Parathyroid adenoma (tissue), 2 donors: ENCODE measurements at regions not wholly inside any gene's neighbourhood (a gene's known extent, or its start where the extent isn't known, plus 50 kb on each side); places are given as distances from the start of the nearest gene placed in this dataset.

Source experiments
- H2AFZ ChIP-seq: fragments of 300-600 bp; sonication (generic); one replicate; pipeline ENCODE4 v1.7.0; 2017; ENCODE audit warnings: antibody characterized with exemption, mild to moderate bottlenecking
- H3K27ac ChIP-seq: fragments of 300-600 bp; sonication (generic); one replicate; pipeline ENCODE4 v1.7.0; 2017
- H3K27me3 ChIP-seq: fragments of 300-600 bp; sonication (generic); one replicate; pipeline ENCODE4 v1.7.0; 2017; ENCODE audit warnings: low read length; ENCODE audit not compliant: control insufficient read depth, insufficient read depth
- H3K36me3 ChIP-seq: fragments of 300-600 bp; sonication (generic); one replicate; pipeline ENCODE4 v1.7.0; 2017; ENCODE audit warnings: low read length; ENCODE audit not compliant: control insufficient read depth, insufficient read depth
- H3K4me1 ChIP-seq: fragments of 300-600 bp; sonication (generic); one replicate; pipeline ENCODE4 v1.7.0; 2017; ENCODE audit warnings: control low read depth
- H3K4me2 ChIP-seq: fragments of 300-600 bp; sonication (generic); one replicate; pipeline ENCODE4 v1.7.0; 2017; ENCODE audit warnings: low read length
- H3K4me3 ChIP-seq: fragments of 300-600 bp; sonication (generic); one replicate; pipeline ENCODE4 v1.7.0; 2017; ENCODE audit warnings: low read depth, low read length
- H3K79me2 ChIP-seq: fragments of 300-600 bp; sonication (generic); one replicate; pipeline ENCODE4 v1.7.0; 2017; ENCODE audit warnings: control low read depth
- H3K9ac ChIP-seq: fragments of 300-600 bp; sonication (generic); one replicate; pipeline ENCODE4 v1.7.0; 2017; ENCODE audit warnings: mild to moderate bottlenecking
- H3K9me3 ChIP-seq: fragments of 300-600 bp; sonication (generic); one replicate; pipeline ENCODE4 v1.7.0; 2017; ENCODE audit warnings: low read length; ENCODE audit not compliant: control insufficient read depth
- TF ChIP-seq, protein P1 (sequence below): fragments of 300-600 bp; sonication (generic); IDR thresholded peaks from one replicate; pipeline ENCODE4 v1.7.0; 2017; ENCODE audit warnings: antibody characterized with exemption, mild to moderate bottlenecking
- donor health status: primary hyperparathyroidism.

DNA sequence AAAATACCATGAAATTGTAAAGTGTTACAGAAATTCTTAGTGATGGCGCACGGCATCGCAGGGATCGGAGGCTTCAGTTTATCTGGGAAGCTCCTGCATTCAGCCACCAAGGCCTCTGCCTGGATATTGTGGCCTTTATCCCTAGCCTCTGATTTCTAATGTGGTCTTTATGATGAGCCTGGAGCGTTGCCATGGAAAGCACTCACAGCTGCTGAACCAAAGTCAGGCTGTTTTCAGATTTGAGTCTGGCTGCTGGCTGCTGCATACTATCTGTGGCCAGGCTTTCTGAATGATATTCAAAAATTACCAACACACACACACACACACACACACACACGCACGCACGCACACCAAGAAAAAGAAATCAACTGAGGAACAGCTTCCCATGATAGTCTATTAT lies 101.1 kb upstream of the ZNF366 start:
- H3K27ac ChIP-seq: no peak overlapping the region
- H3K4me1 ChIP-seq: peaks cover 3% of the 10 kb centered on the region
- no peaks in the 10 kb centered on the region for H3K9me3 ChIP-seq
- H2AFZ ChIP-seq: no peak overlapping the region
- no peaks in the 10 kb centered on the region for H3K27me3 ChIP-seq
- no peaks in the 10 kb centered on the region for H3K79me2 ChIP-seq
- no peak overlapping the region for H3K4me3 ChIP-seq
- H3K36me3 ChIP-seq: no peaks in the 10 kb centered on the region
- TF ChIP-seq, protein P1, sequence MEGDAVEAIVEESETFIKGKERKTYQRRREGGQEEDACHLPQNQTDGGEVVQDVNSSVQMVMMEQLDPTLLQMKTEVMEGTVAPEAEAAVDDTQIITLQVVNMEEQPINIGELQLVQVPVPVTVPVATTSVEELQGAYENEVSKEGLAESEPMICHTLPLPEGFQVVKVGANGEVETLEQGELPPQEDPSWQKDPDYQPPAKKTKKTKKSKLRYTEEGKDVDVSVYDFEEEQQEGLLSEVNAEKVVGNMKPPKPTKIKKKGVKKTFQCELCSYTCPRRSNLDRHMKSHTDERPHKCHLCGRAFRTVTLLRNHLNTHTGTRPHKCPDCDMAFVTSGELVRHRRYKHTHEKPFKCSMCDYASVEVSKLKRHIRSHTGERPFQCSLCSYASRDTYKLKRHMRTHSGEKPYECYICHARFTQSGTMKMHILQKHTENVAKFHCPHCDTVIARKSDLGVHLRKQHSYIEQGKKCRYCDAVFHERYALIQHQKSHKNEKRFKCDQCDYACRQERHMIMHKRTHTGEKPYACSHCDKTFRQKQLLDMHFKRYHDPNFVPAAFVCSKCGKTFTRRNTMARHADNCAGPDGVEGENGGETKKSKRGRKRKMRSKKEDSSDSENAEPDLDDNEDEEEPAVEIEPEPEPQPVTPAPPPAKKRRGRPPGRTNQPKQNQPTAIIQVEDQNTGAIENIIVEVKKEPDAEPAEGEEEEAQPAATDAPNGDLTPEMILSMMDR: no peak
- no peak overlapping the region for H3K9ac ChIP-seq
- no peak overlapping the region for H3K4me2 ChIP-seq

DNA sequence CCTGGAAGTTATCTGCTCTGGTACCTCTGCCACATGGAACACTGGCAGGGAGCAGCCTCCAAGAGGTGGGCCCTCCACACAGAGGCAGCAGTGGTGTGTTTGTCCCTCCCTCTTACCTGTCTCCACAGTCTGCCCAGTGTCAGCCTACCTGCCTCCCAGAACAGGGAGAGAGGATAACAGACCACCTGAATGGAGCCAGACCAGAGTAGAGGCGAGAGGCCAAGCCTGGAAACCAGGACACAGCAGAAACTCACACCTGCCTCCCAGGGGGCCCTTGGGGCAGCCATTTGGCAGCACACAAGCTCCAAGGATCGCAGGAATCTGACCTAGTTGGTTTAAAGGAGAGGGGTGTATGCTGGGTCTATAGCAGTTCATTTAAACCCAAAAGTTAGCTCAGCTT lies 100.2 kb upstream of the ZNF366 start:
- no peaks in the 10 kb centered on the region for H3K36me3 ChIP-seq
- H3K9me3 ChIP-seq: no peaks in the 10 kb centered on the region
- no peak overlapping the region for H2AFZ ChIP-seq
- no peak overlapping the region for H3K4me2 ChIP-seq
- H3K27me3 ChIP-seq: no peaks in the 10 kb centered on the region
- TF ChIP-seq, protein P1: no peak
- H3K79me2 ChIP-seq: no peaks in the 10 kb centered on the region
- H3K9ac ChIP-seq: no peak overlapping the region
- no peak overlapping the region for H3K4me3 ChIP-seq
- H3K4me1 ChIP-seq: peaks cover 6% of the 10 kb centered on the region
- H3K27ac ChIP-seq: no peak overlapping the region

DNA sequence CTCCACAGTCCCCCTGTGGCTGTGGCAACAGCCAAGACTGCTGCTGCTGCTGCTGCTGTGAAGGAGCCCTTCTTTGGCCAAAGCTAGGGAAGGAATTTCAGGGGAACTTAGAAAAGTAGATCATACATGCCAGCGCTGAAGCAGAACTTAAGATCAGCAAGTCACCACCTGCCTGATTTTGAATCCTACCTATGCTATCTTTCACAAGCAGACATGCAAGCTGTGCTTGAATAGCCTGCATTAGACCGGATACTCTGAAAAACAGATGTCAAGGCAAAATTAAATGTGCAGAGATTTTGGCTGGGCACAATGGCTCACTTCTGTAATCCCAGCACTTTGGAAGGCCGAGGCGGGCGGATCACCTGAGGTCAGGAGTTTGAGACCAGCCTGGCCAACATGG lies 99.3 kb upstream of the ZNF366 start:
- H3K79me2 ChIP-seq: no peaks in the 10 kb centered on the region
- H3K4me3 ChIP-seq: no peak overlapping the region
- TF ChIP-seq, protein P1: no peak
- no peak overlapping the region for H3K27ac ChIP-seq
- peaks cover 6% of the 10 kb centered on the region for H3K4me1 ChIP-seq
- H3K27me3 ChIP-seq: no peaks in the 10 kb centered on the region
- no peaks in the 10 kb centered on the region for H3K36me3 ChIP-seq
- no peak overlapping the region for H3K4me2 ChIP-seq
- no peak overlapping the region for H2AFZ ChIP-seq
- no peaks in the 10 kb centered on the region for H3K9me3 ChIP-seq
- H3K9ac ChIP-seq: no peak overlapping the region

DNA sequence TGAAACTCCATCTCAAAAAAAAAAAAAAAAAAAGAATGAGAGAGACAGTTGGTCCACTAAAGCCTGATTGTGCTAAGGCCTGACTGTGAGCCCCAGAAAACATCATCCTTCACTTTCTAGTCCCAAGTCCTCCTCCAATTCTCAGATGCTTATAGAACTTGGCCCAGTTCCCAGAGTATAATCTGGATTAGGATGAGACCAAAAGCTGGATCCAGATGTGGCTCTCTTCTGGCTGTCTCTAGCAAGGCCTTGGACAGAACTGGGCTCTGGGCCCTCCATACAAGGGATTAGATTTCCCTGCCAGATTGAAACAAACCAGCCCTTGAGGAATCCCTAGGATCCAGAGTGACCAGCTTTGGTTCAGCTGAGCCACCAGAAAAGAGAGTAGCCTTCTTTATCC lies 98.4 kb upstream of the ZNF366 start:
- no peak overlapping the region for H3K27ac ChIP-seq

DNA sequence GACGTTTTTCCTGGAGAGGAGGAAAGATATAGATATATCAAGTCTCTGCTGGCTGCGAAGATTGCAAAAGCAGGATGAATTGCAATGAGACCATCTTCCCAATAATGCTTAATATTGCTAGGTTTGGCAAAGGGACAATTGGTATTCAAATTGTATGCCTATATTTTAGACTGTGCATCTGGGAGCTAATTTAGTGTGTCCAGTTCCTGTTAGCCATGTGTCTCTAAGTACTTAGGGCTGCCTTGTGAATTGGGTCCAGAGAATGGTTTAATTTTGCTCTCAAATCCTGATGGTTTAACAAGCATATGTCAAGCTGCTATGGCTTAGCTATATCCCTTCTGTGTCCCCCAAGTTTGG lies 97.6 kb upstream of the ZNF366 start:
- Histone ChIP-seq H3K79me2 (no peaks in the 10 kb centered on the region), H3K36me3 (no peaks in the 10 kb centered on the region), H3K4me3 (no peak overlapping the region), H3K27me3 (no peaks in the 10 kb centered on the region), H3K4me1 (peaks cover 4% of the 10 kb centered on the region), H2AFZ (no peak overlapping the region), H3K9me3 (no peaks in the 10 kb centered on the region), H3K9ac (no peak overlapping the region), H3K4me2 (no peak overlapping the region), H3K27ac (no peak overlapping the region)
- TF ChIP-seq, protein P1: no peak

More for the DNA sequence above, 98.4 kb upstream of the ZNF366 start:
- no peak overlapping the region for H3K4me3 ChIP-seq
- no peaks in the 10 kb centered on the region for H3K36me3 ChIP-seq
- no peak overlapping the region for H3K9ac ChIP-seq
- no peaks in the 10 kb centered on the region for H3K79me2 ChIP-seq
- H2AFZ ChIP-seq: no peak overlapping the region
- peaks cover 4% of the 10 kb centered on the region for H3K4me1 ChIP-seq
- TF ChIP-seq, protein P1: no peak
- H3K4me2 ChIP-seq: no peak overlapping the region
- no peaks in the 10 kb centered on the region for H3K27me3 ChIP-seq
- H3K9me3 ChIP-seq: no peaks in the 10 kb centered on the region
